Hepatic stellate cell (primary cell): ENCODE measurements at regions not wholly inside any gene's neighbourhood (a gene's known extent, or its start where the extent isn't known, plus 50 kb on each side); places are given as distances from the start of the nearest gene placed in this dataset.
"Not testable (repeated sequence)": the region's sequence is repeated elsewhere in the genome, so short reads cannot be mapped to it uniquely, and the experiment has no call there.

Experiments
- DNase-seq: peaks from one replicate; pipeline ENCODE4 v3.0.0; 2011; ENCODE audit warnings: low spot score

GRCh38 chr12:68479261-68479895 lies 131.3 kb upstream of the RAP1B start:
- no peak for DNase-seq

- no peak for DNase-seq
Observed at GRCh38 chr12:68479896-68480291, 130.8 kb upstream of the RAP1B start.

- DNase-seq, result no peak
Observed at GRCh38 chr12:68480526-68480925, 130.2 kb upstream of the RAP1B start.

- no peak for DNase-seq
Observed at GRCh38 chr12:68481181-68481941, 129.3 kb upstream of the RAP1B start.

- no peak for DNase-seq
Observed at GRCh38 chr12:68482014-68482413, 128.7 kb upstream of the RAP1B start.

GRCh38 chr12:68482660-68483059 lies 128.0 kb upstream of the RAP1B start:
- DNase-seq, result no peak

GRCh38 chr12:68483592-68484383 lies 126.9 kb upstream of the RAP1B start:
- DNase-seq, result no peak

GRCh38 chr12:68484578-68484977 lies 126.1 kb upstream of the RAP1B start:
- not testable (repeated sequence) for DNase-seq

- DNase-seq, result not testable (repeated sequence)
Observed at GRCh38 chr12:68486449-68486848, 124.2 kb upstream of the RAP1B start.

- no peak for DNase-seq
Observed at GRCh38 chr12:68487721-68488309, 122.9 kb upstream of the RAP1B start.

- no peak for DNase-seq
Observed at GRCh38 chr12:68489273-68489672, 121.4 kb upstream of the RAP1B start.

GRCh38 chr12:68490476-68490875 lies 120.2 kb upstream of the RAP1B start:
- DNase-seq, result no peak

- DNase-seq, result no peak
Observed at GRCh38 chr12:68491204-68491960, 119.3 kb upstream of the RAP1B start.

- DNase-seq, result no peak
Observed at GRCh38 chr12:68495336-68496070, 115.2 kb upstream of the RAP1B start.

GRCh38 chr12:68497107-68497506 lies 113.6 kb upstream of the RAP1B start:
- DNase-seq, result no peak

- DNase-seq, result no peak
Observed at GRCh38 chr12:68497702-68498101, 113.0 kb upstream of the RAP1B start.

GRCh38 chr12:68498736-68499135 lies 112.0 kb upstream of the RAP1B start:
- DNase-seq, result no peak

- no peak for DNase-seq
Observed at GRCh38 chr12:68499616-68500015, 111.1 kb upstream of the RAP1B start.

GRCh38 chr12:68501226-68501625 lies 109.5 kb upstream of the RAP1B start:
- DNase-seq, result no peak

- no peak for DNase-seq
Observed at GRCh38 chr12:68505970-68506369, 104.7 kb upstream of the RAP1B start.

- DNase-seq, result no peak
Observed at GRCh38 chr12:68506619-68507018, 104.1 kb upstream of the RAP1B start.
